Right renal cortex interstitium (tissue), 3 donors: ENCODE measurements at regions not wholly inside any gene's neighbourhood (a gene's known extent, or its start where the extent isn't known, plus 50 kb on each side); places are given as distances from the start of the nearest gene placed in this dataset.
A peak's percentile ranks its signal among the peaks of the same experiment; 100 is the strongest.
"Not testable (repeated sequence)": the region's sequence is repeated elsewhere in the genome, so short reads cannot be mapped to it uniquely, and the experiment has no call there.

Experiments
- DNase-seq, 3 donors: peaks; one replicate each; pipeline ENCODE4 v3.0.0-alpha.2; 2013; ENCODE audit warnings: low read depth in 3 of 3, low spot score in 2 of 3

DNA sequence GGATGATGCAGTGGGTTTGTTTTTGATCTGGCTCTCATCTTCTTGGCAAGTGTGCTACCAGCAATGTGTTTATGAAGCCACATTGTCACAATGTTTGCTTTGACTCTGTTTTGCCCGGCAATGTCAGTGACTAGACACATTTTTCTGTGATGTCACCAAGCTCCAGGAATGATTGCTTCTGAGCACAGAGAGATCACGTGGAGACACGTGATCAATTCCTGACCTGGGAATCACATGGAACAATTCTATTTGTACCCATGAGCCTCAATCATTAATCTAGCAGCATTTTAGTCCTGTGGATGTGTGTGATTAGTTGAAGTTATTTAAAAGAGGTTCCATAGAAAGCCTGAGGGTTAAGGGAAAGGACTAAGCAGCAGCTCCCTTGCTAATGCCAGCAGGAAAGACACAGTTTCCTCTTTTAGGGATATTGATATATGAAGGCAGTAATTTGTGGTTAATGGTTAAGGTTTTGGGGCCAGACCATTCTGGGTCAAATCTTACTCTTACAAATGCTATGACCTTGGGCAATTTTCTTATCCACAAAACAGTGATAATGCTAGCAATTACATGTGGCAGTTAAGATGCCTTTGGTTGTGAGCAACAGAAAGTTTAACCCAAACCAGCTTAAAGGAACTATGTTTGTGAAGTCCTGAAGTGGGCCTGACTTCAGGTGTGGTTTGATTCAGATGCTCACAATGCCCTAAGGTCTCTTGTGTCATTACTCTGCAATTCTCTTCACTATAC, 59.0 kb downstream of the FASLG start:
- DNase-seq: no peak

DNA sequence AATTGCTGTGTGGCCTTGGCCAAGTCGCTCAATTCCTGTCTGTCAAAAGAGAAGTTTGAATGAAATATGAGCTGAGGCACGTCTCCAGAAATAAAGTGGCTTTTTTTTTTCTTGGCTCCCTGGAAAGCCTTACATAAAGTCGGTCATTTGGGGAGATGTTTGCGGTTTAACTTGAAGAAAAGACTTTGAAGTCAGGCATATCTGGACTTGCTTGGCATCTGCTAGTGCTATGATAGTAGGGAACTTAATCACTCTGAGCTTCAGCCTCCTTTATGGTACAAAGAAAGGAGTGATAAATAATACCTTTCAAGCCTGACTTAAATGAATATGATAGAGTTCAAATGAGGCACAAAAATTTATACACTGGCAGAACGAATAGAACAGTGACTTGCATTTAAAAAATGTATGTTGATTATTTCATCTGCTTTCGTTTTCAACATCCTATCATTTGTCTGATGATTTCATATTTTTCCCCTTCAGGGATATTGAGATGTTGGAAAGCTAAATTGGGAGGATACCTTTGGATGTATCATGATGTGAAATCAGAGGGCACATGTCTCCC, 60.2 kb downstream of the FASLG start:
- no peak for DNase-seq

DNA sequence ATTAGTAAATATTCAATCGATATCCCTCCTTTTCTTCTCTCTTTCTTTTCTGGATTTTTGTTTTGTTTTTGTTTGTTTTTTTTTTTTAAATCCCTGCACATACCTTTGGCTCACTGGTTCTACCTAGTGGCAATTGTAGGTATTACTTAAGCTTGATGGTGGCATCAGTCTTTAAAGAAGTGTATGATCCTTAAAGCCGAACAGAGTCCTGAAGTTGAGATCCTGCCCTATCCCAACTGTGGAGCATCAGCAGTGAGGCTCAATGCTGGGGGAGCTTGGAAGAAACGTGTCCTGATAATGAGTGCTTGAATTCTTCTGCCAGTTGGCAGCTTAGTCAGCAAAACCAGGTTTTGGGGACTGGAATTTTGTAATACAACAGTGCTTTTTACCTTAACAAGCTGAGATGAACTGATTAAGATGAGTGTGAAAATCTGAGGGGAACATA, 60.8 kb downstream of the FASLG start:
- DNase-seq: peak in 2 of 3 donors; percentile 23 to 38

DNA sequence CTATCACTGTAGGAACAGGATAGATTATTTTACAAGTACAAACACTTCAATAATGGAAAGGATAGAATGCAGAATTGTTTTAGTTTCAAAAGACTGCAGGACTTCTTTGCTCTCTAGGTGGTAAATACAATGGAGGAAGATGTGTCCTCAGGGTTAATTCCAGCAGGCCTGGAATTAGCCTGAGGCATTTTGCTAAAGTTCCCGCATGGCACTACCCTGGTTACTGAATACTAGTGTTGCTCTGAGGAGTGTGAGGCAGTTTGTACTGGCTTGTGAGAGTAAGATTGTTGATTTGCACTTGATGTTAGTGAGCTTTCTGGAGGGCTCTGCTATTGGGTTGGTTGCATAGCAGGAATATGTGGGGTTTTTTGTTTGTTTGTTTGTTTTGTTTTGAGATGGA, 61.4 kb downstream of the FASLG start:
- DNase-seq: no peak

DNA sequence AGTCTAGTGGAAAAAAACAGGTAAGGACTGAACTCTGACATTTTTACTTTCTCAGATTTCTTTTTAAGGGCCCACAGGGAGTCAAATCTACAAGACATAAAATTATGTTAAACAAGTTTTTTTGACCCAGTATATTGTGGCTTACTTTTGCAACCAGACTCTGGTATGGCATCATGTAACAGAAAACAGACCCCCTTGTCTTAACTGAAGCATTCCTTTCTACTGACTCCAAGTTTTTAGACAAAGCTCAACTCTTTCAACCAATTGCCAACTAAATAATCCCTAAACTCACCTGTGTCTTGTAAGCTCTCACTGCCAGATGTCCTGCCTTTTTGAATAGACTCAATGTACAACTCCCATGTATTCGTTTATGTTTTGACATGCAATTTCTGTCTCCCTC, 64.3 kb downstream of the FASLG start:
- DNase-seq: no peak

DNA sequence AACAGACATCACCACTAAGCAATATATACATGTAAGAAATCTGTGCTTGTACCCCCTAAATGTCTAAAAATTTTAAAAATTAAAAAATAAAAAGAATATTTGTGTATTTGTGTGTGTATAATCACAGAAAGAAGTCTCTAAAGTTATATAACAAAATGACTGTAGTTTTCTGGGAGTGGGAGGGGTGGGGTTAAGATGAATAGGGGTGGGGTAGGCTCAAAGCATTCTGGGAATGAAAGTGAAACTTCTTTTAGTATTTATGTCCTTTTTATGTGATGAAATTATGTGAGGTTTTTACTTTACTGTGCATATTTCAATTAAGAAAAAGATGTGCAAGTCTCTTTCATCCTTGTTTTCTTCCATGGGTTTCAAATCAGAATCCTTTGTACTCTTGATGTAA, 65.3 kb downstream of the FASLG start:
- DNase-seq: no peak

DNA sequence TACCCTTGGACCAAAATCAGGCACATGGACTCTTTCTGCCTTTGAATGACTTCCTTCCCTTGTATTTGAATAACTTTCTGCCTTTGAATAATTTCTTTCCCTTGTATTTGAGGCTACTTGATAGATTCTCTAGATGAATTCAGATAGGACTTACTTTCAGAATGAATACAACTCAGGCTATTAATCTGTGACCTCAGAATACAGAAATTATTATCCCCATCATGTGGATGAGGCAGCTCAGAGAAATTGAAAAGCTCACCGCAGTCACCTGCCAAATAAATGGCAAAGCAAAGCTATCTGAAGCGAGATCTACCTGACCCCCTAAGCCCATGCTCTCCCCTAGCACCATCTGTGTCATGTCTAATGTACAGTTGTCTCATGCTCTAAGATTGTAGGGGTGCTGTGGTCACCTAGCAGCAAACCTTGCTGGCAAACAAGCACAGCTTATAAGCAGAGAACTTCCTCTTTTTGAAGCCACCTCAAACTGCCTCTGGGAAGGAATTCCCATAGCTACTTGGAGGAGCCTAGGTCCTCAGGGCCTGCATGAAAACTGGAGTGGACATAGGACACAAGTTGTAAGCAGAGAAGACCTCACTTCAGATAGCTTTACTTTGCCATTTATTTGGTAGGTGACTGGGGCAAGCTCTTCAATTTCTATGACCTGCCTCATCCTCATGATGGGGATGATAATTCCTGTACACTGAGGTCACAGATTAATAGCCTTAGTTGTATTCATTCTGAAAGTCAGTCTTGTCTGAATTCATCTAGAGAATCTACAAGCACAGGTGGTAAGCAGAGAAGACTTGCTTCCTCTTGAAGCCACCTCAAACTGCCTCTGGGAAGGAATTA, 66.1 kb downstream of the FASLG start:
- DNase-seq: no peak

DNA sequence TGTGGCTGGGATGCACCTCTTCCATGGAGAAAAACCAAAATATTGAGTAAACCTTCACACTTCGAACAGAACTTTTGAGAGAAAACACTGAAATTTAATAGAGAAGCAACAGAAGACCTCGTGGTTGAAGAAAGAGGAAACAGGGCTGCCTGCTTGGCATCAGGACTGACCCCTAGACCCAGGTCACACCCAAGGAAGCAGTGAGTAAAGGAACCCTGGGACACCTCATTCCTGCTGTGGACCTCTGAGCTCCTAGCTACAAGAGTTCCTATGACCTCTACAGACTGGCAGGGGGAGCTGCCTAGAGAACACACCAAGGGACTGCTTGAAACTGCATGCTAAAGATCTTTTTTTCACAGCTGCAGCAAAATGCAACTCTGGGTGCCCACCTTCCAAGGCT, 67.8 kb downstream of the FASLG start:
- no peak for DNase-seq

DNA sequence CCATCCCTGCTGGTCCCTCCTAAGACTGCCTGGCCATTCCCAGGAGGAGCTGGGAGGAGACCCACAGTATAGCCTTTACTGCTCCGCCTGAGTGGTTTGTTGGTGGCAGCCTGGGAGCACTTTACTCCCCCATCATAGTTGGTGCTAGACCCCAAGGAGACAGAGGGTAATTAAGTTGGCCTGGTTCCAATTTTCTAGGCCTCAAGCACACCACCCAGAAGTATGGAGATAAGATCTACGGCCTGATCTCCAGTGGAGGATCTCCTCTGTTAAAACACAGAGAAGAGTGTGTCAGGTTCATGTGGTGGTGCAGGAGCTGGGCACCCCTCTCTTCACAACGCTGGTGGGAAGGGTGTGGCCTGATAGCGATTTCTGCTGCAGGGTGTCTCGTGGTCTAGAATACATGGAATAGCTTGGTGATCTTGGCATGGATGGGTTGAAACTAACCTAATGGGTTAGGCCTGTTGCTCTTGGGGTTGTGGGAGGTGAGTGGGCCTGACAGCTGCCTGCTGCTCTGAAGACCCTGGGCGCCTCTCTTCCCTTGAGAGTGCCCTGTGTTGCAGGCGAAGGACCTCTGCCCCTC, 68.5 kb downstream of the FASLG start:
- DNase-seq: no peak

DNA sequence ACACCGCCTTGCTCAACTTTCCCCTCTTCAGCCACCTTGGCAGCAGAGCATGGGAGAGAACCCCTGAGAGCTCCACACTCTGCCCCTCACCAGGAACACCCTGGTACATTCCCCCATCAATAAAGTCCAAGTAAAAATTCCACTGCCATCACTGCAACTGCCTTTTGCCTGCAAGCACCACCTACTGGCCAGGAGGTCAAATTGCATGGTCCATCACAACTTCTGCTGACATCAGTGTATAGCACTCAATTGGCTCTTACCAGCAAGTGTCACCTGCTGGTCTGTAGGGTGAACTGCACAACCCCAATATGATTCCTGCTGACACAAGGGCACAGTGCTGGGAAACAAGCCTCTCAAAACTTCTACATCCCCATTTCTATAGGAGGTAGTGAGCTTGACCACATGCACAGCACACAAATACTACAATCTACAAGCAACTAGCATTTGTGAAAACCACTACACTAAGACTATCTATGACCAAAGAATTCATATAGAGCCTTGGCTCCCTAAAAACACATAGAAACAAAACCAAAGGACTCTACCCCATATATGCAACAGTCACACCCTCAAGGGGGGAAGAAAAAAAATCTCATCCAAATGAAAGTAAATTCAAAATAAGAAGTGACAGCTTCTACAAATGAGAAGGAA, 69.2 kb downstream of the FASLG start:
- no peak for DNase-seq

DNA sequence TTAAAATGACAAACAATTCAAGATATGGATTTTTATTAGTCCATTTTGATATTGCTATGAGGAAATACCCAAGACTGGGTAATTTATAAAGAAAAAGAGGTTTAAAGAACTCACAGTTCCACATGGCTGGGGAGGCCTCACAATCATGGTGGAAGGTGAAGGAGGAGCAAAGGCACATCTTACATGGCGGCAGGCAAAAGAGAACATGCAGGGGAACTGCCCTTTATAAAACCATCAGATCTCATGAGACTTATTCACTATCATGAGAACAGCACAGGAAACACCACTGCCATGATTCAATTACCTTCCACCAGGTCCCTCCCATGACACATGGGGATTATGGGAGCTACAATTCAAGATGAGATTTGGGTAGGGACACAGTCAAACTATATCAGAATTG, 69.8 kb downstream of the FASLG start:
- not testable (repeated sequence) for DNase-seq

DNA sequence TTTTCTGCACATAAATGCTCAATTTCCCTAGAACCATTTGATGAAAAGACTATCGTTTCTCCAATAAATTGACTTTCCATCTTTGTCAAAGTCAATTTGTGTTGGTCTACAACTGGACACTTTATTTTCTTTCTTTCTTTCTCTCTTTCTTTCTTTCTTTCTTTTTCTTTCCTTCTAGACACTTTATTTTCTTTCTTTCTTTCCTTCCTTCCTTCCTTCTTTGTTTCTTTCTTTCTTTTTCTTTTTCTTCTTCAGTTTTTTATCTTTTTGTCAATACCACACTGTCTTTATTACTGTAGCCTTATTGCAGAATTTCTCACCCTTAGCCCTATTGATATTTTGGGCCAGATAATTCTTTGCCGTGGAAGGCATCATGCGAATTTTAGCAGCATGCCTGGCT, 73.5 kb downstream of the FASLG start:
- no peak for DNase-seq

DNA sequence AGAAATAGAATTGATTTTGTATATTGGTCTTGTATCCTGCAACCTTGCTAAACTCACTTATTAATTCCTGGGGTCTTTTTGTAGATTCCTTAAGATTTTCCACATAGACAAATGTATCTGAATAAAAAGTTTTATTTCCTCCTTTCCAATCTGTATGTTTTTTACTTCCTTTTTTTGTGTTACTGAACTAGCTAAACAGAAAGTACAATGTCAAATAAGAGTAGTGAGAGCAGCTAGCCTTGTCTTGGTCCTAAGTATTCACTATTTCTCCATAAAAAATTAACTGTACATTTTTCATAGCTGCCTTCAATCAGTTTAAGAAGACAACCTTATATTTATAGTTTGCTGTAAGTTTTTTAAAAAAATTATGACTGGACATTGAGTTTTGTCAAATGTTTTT, 74.9 kb downstream of the FASLG start:
- no peak for DNase-seq

DNA sequence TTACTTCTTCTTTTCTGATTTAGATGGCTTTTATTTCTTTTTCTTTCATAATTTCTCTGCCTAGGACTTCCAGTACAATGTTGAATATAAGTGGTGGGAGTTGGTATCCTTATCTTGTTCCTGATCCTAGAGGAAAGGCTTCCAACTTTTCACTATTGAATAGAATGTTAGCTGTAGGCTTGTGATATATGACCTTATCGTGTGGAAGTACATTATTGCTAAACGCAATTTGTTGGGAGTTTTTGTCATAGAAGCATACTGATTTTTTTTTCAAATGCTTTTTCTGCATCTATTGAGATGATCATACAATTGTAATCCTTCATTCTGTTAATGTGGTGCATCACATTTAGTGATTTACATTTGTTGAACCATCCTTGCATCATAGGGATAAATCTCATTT, 79.5 kb downstream of the FASLG start:
- no peak for DNase-seq

DNA sequence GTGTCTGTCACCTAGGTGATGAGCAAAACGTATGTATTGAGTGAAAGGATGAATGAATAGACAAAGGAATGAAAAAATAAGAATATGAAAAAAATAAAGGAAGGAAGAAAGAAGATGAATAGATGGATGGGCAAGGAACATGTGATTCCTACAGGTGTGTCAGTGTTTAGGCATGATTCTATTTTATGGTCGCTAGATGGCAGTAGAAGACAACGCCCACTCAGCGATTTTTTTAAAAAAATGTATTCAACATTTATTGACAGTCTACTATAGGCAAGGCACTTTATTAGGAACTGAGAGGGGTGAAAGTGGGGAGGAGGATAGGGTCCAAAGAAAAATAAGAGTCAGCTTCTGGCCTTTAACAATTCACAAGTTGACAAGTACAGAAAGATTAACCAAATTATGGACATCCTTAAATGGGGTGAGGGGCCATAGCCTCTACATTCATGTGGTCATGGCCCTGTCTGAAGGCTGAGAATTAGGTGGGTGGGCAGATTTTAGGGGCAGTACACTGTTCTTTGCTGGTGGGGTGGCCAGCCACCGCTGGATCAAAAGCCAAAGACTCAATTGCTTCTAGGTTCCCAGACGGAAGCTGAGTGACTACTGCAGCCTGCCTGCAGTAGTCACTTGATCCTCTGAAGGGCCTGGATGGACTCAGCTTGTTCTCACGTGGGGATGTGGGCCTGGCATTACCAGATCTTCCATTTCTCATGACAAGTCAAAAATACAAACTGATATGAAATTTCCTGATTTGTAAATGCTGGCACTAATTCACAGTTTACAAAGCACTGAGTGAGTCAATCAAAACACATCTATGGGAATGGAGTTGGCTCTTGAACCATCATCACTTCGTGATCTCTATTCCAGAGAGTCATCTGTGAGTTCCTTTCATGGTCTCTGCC, 83.9 kb downstream of the FASLG start:
- DNase-seq: no peak

DNA sequence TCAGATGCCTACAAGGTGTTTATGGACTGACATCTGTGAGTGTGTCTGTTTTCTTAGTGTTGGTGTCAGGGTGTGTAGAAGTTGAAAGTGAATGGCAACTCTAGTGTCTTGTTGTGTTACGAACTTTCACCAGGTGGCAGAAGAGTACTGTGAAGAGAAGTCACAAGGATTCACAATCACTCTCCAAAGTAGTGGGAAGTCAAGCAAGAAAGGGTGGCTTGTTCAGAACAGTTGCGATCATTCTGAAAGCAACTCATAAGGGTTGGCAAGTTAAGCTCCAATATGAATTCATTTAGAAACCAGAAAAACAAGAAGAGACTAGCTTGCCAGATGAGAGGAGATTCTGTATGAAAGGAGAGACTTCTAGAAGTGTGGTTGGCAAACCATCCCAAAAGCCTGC, 86.1 kb downstream of the FASLG start:
- DNase-seq: peak; percentile 8 to 29 (median 27)

DNA sequence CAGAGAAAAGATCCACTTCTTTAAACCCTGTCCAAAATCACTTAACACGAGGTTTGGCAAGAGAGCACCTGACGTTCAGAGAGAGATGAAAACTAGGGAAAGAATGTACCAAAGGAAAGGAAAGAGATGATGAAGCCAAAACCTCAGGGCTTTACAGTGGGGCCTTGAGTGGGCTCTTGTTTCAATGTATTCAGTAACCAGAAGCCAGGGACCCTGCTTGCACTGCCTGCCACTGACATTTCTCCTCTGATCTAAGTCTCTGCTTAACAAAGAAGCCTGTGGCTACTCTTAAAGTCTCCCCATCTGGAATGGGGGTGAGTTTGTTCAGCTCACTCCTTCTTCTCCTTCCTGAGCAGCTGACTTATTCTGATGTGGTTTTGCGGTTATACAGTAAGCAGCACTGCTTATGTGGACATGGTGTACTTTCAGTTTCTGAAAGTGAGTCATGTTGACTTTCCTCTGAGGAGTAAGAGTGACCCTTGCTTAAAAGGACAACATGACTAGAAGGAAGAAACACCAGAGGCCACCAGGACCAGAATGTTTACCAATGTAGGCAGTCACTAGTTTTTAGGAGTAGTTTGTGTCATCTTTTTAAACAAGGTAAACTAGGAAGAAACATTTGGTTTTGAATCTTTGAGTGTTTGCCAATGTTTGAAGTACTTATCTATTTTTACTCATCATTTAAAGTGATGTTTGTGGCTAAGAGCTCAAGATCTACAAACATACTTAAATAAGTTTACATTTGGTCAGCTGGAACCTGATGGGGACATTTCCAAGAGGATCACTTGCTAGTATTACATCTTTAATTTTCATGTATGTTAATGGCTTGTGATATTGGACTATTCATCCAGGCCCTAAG, 87.4 kb downstream of the FASLG start:
- DNase-seq: no peak

DNA sequence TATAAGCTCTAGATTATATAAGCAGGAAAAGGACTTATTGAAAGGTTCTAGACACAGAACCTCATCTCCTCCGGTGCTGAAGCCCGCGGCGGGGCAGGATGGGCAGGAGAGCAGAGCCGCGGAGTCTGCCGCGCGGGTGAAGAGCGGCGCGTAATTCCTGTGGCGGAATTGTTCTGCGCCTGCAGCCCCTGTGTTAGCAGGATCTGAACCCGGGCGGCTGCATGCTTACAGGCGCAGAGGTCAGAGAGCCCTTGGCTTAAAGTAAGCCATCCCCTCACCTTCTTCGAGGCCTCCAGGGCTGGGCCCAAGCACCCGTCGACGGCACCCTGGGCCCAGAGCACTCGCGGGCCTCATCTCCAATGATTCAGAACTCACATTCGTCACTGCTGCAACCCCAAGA, 89.3 kb downstream of the FASLG start:
- no peak for DNase-seq

DNA sequence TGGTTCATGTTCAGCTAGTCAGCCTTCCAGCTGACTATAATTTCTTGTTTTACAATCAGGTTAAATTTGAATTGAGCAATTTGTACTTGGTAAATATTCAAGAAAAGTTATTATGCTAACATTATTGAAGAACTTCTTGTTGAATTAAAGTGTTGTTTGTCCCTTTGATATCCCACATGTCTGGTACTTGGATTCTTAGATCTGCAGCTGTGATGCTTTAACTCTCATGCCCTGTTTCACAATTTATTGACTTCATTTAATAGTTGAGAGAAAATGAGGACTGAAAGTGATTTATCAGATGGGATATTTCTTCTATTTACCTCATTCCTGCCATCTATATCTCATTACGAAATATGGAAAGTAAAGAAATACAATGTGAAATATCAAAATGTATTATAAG, 92.8 kb downstream of the FASLG start:
- DNase-seq: no peak
